Dermis microvascular lymphatic vessel endothelial cell (primary cell): ENCODE measurements at regions not wholly inside any gene's neighbourhood (a gene's known extent, or its start where the extent isn't known, plus 50 kb on each side); places are given as distances from the start of the nearest gene placed in this dataset.
"Not testable (repeated sequence)": the region's sequence is repeated elsewhere in the genome, so short reads cannot be mapped to it uniquely, and the experiment has no call there.

Experiments used
- DNase-seq, 2 donors: peaks; one replicate each; pipeline versions ENCODE4 v3.0.0 to v3.0.0-alpha.2; 2010; ENCODE audit warnings: low read depth in 2 of 2

- DNase-seq, result no peak
Observed at GRCh38 chr2:198916548-198917080, 541.1 kb downstream of the SATB2 start.

- DNase-seq, result no peak
Observed at GRCh38 chr2:198913394-198914152, 544.2 kb downstream of the SATB2 start.

GRCh38 chr2:198909525-198910267 lies 548.0 kb downstream of the SATB2 start:
- DNase-seq, result no peak

- DNase-seq, result no peak
Observed at GRCh38 chr2:198905881-198906612, 551.7 kb downstream of the SATB2 start.

- no peak for DNase-seq
Observed at GRCh38 chr2:198901894-198902293, 555.8 kb downstream of the SATB2 start.

GRCh38 chr2:198900141-198900540 lies 557.6 kb downstream of the SATB2 start:
- DNase-seq, result no peak

- DNase-seq, result no peak
Observed at GRCh38 chr2:198890490-198890889, 567.2 kb downstream of the SATB2 start.

GRCh38 chr2:198883604-198884003 lies 574.1 kb downstream of the SATB2 start:
- DNase-seq, result no peak

- no peak for DNase-seq
Observed at GRCh38 chr2:198880986-198881385, 576.8 kb downstream of the SATB2 start.

- no peak for DNase-seq
Observed at GRCh38 chr2:198880421-198880820, 577.3 kb downstream of the SATB2 start.

- no peak for DNase-seq
Observed at GRCh38 chr2:198874472-198874858, 583.3 kb downstream of the SATB2 start.

- DNase-seq, result no peak
Observed at GRCh38 chr2:198873503-198874471, 584.0 kb downstream of the SATB2 start.

- no peak for DNase-seq
Observed at GRCh38 chr2:198863655-198864054, 594.1 kb downstream of the SATB2 start.

GRCh38 chr2:198861080-198861479 lies 596.7 kb downstream of the SATB2 start:
- DNase-seq, result no peak

GRCh38 chr2:198857246-198857645 lies 600.5 kb downstream of the SATB2 start:
- DNase-seq, result no peak

- not testable (repeated sequence) for DNase-seq
Observed at GRCh38 chr2:198855746-198856145, 602.0 kb downstream of the SATB2 start.

GRCh38 chr2:198852248-198852647 lies 605.5 kb downstream of the SATB2 start:
- no peak for DNase-seq

- DNase-seq, result no peak
Observed at GRCh38 chr2:198825534-198825933, 632.2 kb downstream of the SATB2 start.

GRCh38 chr2:198817536-198817935 lies 640.2 kb downstream of the SATB2 start:
- no peak for DNase-seq

- DNase-seq, result no peak
Observed at GRCh38 chr2:198815626-198816025, 642.1 kb downstream of the SATB2 start.

GRCh38 chr2:198811198-198811597 lies 646.5 kb downstream of the SATB2 start:
- DNase-seq, result no peak
